GM08714 (cell line): ENCODE measurements at regions not wholly inside any gene's neighbourhood (a gene's known extent, or its start where the extent isn't known, plus 50 kb on each side); places are given as distances from the start of the nearest gene placed in this dataset.

Experiments
- H3K4me3 ChIP-seq: fragments of 200-500 bp; sonication (Bioruptor generic); 2 replicates; pipeline ENCODE4 v1.5.1; 2014; ENCODE audit warnings: mild to moderate bottlenecking, low read length, inconsistent platforms
- ZNF274 ChIP-seq: IDR thresholded peaks from 2 replicates; pipeline ENCODE4 v1.6.1; 2012; ENCODE audit warnings: mild to moderate bottlenecking, low read depth, low read length

DNA sequence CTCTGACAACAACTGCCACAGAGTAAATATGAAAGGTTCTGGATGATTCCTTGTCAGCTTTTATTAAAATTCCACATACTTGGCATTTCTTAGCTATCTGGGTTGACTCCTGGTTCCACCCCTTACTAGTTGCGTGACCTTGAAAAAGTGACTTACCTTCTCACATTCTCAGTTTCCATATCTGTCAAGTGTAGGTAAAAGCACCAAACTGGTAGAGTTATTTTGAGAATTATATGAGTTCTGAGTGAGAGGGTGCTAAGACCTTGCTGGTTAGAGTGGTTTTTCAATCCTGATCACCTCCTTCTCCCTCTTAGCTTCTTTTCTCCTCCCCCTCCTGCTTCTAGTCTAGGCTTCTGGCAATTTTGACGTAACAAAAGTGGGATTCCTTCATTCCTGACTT is 83.4 kb upstream of the ABCD3 start:
- H3K4me3 ChIP-seq: no peak overlapping the region
- no peak for TF ChIP-seq ZNF274

DNA sequence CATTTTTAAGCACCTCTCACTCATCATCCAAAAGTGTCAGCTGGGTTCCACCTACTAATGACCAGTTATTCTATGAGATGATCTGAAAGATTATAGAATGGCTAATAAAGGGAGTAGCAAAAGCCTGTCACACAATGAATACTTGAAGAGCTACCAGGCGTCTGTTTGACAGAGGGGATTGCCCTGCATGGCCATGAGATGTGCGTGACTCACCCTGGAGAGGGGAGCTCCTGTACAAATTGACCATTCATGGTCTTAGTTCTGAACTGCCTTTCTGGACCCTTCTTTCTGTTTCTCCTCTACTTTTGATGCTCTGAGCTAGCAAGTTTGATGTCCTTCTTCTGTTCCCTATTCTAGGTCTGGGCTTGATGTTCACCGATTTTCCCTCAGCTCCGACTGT is 85.2 kb upstream of the ABCD3 start:
- TF ChIP-seq ZNF274: no peak

DNA sequence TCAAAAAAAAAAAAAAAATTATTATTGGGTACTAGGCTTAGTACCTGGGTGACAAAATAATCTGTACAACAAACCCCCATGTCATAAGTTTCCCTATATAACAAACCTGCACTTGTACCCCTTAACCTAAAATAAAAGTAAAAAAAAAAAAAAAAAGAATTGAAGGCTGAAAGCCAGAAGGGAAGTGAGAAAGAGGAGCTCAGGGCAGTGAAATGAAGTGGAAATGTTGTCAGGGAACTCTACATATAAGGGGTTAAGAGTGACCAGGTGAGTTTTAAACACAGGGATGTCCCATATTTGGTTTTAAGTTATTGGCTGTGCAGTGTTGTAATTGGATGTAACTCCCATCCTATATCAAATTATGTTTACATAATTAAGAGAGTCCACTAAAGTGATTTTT is 85.7 kb upstream of the ABCD3 start:
- no peak overlapping the region for H3K4me3 ChIP-seq
- TF ChIP-seq ZNF274: no peak

More for the DNA sequence above, 85.2 kb upstream of the ABCD3 start:
- no peak overlapping the region for H3K4me3 ChIP-seq

DNA sequence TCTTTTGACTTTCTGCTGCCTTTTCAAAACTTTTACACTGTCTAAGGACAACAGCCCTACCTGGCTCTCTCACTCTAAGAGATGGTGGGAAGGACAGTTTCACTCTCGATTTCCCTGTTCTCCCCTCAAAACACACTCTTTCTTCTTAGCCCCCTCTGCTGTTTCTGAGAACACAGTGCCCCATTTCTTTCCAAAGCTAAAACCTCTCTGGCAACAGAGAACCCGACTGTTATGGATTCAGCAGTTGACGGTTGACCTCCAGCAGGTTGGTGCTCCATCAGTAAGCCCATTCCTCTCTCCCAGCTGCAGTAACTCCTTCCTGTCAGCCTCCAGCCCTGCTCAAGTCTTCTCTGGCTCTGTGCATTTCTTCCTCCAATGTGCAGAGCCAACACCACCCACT is 88.2 kb upstream of the ABCD3 start:
- no peak overlapping the region for H3K4me3 ChIP-seq
- no peak for TF ChIP-seq ZNF274

DNA sequence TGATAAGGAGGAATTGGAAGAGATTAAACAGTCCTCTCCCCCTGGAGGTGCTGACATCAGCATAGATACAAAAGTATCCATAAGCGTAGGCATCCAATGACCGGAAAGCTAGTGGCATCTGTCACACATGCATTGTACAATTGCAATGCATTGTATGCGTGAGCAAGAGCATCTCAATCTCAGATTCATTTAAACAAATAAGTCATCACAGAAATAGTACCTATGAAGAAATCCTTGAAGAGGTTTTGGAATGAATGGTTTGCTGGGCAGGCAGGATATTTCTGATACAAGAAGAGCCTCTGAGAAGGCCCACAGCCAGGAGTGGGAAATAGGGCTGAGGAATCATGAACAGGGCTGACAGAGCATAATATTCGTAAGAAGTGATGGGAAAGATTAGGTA is 88.9 kb upstream of the ABCD3 start:
- TF ChIP-seq ZNF274: no peak
- no peak overlapping the region for H3K4me3 ChIP-seq

DNA sequence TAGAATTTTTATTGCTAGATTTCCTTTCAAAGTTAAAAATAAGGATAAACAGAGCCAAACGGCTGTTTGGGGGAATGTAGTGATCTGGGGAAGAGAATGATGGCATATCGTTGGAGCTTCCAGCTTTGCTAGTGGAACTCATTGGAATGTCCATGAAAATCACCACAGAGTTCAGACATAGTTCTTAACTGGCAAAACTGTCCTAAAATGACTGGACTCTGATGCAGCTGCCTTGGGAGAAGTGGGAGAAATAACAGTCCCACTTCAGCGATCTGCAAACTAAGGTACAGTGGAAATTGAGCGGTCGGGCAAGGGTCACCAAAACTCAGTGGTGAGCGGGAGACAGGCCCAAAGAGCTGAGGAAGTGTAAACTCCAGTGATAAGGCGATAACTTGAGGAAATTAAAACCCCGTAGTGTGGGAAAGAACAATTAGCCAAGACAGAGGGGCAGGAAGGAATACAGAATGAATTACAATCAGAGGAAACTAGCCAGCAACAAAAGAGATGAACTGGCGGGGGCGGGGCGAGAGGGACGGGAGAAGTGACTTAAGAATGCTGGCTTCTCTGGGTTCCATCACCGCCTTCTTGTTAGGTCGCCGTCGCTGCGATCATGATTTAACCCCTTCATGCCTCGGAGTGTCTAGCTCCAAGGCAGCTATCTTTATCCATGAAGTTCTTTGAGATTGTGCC is 89.8 kb upstream of the ARHGAP29 start:
- TF ChIP-seq ZNF274: 0 out of 2 replicates have a peak, but pooled peaks have one; percentile 3
- no peak overlapping the region for H3K4me3 ChIP-seq

DNA sequence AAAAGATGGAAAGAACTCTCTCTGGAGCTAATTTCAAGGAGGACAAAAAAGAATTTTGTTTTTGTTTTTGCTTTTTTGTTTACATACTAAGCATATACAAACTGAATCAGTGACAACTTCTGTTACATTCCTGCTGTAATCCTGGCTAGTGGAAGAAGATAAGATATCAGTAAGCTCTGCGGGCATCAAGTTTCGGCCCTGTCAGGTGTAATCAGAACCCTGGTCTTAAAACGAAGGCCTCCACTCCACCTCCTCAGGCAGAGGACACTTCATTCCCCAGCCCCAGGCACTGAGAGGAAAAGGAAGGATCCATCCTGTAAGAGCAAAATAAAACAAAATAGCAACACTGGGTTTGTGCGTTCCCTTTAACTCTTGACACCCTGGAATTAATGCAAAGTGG is 88.9 kb upstream of the ARHGAP29 start:
- TF ChIP-seq ZNF274: no peak
- no peak overlapping the region for H3K4me3 ChIP-seq

DNA sequence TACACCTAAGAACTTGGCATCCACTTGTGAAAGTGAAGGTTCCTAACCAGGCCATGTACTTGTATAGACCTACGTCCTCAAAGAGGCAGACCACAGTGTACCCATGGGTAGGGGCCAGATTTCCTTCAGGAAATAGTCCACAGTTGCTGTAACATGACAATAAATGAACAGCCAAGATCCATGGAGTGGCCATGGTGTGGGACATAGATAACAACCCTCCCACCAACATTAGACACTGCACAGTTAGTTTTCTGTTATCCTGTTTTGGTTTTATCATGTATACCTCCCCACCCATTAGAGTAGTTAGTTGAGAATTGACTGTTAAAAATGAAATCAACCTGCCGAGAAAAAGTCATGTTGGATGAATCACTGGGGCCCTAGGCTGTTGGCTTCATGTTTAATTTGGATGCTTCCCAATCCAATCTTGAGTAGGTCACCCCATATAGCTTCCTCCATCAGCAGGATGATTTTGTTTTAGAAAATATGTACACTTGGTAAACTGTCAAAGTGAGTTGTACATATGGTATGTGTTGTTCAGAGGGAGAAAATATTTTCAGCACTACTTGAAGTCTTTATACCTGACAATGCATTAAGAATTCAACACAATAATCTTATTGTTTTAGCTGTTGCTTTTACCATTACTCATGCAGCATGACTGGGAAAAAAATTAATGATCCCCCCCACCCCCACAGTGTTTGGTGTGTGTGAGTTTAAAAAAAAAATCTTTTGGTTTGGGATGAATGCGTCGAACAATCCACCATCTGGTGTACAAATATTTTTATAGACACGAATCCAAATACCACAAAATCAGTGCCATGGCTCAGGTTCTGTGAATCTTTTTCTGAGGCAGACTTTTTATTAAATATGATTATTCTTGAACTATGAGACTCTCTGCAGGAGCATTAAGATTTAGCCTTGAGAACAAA is 88.3 kb upstream of the ARHGAP29 start:
- TF ChIP-seq ZNF274: no peak

DNA sequence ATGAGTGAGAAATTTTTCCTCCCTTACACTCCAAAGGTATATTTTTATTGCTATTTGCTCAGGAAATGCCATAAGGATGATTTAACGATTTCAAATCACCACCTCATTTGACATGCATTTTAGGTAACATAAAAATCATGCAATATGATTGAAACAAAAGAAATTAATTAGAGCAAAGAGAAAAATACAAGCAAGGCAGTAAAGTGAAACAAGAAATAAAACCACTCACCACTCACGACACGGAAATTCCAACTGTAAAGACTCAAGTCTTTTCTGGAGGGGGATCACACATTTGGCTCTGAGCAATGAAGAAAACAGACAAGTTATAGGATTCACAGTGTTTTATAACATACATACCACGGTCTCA is 86.8 kb upstream of the ARHGAP29 start:
- TF ChIP-seq ZNF274: no peak

More for the DNA sequence above, 88.3 kb upstream of the ARHGAP29 start:
- no peak overlapping the region for H3K4me3 ChIP-seq

DNA sequence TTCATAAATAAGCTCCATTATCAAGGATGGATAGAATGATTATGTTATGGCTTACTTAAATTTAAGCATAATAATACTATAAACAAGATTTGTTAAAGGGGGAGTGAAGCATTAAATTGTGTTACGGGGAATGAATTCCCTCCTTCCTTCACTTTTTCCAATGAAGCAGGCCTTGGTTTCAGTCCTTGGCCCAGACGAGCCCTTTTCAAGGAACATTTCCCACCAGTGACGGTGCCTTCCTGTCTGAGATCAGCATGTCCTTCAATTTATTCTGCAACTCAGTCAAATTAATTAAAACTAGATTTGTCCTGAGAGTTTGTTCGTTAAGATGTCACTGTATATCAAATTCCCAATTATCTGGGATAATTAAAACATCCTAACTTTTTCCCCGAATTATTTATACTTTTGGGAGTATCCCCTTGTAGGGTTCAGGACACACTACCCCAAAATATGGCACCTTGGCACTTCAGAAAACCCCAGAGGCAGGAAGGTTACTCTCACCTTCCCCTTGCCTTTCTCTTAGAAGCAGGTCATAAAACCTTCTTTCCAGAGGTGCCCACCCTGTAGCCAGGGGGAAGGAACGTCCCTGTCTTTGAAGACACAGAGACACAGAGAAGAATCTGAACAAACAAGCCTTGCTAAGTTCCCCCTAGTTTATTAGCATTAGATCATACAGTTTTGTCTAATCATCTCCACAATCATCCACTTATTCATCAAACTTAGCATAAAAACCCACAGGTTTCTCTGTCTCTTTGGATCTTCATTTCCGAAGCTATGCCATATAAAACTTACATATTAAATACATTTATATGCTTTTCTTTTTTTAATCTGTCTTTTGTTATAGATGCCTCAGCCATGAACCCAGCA is 86.2 kb upstream of the ARHGAP29 start:
- no peak overlapping the region for H3K4me3 ChIP-seq
- no peak for TF ChIP-seq ZNF274

More for the DNA sequence above, 86.8 kb upstream of the ARHGAP29 start:
- no peak overlapping the region for H3K4me3 ChIP-seq

DNA sequence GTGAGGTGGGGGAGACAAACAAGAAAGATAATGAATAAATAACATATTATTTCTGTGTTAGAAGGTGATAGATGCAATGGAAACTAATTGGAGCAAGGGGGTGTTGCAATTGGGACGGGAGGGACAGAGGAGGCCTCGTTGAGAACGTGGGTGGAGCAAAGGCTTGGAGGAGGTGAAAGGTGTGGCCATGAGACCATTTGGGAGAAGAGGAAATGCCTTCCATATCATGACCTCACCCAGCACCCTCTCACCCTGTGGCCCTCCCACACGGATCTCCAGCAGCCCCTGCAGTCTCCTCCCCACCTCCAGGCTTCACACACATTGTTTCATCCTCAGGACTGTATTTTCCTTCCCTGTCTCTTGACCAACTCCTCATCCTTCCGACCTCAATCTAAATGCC is 85.3 kb upstream of the ARHGAP29 start:
- H3K4me3 ChIP-seq: no peak overlapping the region
- TF ChIP-seq ZNF274: no peak

DNA sequence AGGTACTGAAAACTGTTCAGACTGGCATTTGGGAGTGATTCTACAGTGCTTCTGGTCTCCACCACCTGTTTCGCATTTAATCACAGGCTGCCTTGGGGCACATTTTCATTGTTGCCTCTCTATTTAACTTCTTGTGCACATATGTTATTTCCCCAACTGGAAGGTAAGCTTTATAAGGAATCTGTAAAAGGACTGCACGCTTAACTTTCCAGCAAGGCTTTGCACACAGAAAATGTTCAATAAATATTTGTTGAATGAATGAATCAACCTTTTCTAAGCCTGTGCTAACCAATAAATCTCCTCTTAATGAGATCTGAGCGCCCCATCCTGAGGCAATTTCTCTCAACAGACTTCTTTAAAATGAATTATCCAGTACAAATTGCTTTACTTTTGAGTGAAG is 84.3 kb upstream of the ARHGAP29 start:
- no peak for TF ChIP-seq ZNF274
- H3K4me3 ChIP-seq: no peak overlapping the region

DNA sequence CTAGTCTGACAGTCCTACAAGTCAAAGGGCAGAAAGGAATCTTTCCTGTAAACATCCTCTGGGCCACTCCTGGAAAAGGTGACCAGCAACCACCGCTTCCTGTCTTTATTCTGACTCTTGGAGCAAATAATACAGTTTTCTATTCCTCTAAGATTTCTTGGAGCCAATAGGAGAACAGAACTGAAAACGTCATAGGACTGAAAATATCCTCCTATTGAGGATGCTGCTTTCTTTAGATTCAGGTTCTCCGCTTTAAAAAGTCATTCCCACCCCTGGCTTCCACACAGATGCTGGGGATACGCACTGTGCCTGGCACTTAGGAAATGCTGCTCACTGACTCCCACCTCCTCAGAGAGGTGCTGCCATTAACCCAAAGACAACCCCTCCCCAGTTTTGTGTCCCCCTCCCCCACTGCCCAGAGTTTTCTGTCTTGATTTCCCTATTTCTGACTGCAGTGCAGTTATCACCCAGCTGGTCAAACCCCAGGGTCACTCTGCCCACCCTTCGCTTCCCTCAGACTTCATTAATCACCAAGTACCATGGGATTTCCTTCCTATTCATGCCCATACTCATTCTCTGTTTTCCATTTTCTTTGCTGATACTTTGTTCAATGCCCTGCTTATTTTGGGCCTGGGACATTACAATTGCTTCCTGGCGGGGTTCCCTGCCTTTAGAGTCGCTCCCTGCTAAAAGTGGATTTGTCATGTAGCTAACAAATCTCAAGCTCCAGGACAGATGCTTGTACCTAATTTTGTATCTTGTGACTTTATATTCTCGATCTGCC is 82.1 kb upstream of the ARHGAP29 start:
- H3K4me3 ChIP-seq: no peak overlapping the region
- no peak for TF ChIP-seq ZNF274

DNA sequence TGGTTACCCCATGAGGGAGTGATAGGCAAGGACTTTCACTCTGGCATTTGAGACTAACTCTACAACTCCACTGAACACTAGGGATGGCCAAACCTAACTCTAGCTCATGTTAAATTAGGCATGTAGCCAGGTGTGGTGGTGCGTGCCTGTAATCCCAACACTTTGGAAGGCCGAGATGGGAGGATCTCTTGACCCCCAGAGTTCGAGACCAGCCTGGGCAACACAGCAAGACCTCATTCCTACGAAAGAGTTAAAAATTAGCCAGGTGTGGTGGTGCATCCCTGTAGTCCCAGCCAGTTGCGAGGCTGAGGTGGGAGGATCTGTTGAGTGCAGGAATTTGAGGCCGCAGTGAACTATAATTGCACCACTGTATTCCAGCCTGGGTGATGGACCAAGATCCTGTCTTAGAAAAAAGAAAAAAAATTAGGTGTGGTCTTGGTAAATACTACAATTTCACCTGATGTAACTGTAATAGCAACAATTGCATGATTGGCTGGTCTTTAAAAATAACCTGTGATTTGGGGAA is 81.2 kb upstream of the ARHGAP29 start:
- TF ChIP-seq ZNF274: no peak
- H3K4me3 ChIP-seq: no peak overlapping the region
